ENCODE measurements at regions not wholly inside any gene's neighbourhood (a gene's known extent, or its start where the extent isn't known, plus 50 kb on each side); places are given as distances from the start of the nearest gene placed in this dataset.
"Not testable (repeated sequence)": the region's sequence is repeated elsewhere in the genome, so short reads cannot be mapped to it uniquely, and the experiment has no call there.

GRCh38 chr5:87199246-87199645 lies 68.4 kb upstream of the RASA1 start:
- not testable (repeated sequence) for TF ChIP-seq CTCF (IDR thresholded peaks at IDR 0.05); POLR2AphosphoS5 (IDR thresholded peaks at IDR 0.05; ENCODE audit: low read depth, low read length)
